T47D (cell line): ENCODE measurements at regions not wholly inside any gene's neighbourhood (a gene's known extent, or its start where the extent isn't known, plus 50 kb on each side); places are given as distances from the start of the nearest gene placed in this dataset.

Source experiments
- DNase-seq, 2 experiments: peaks; one replicate each; pipeline versions ENCODE4 v3.0.0 to v3.0.0-alpha.2; 2011 to 2012; ENCODE audit warnings: low read depth in 1 of 2, low spot score in 1 of 2
- JUND ChIP-seq: IDR thresholded peaks from 2 replicates; pipeline ENCODE4 v1.6.1; 2012; ENCODE audit warnings: low read depth
- in situ Hi-C: cut with HindIII; loops from 2 replicates; pipeline ENCODE4 v1.10.0; 2016; ENCODE audit warnings: low sequenced_read_pairs, low pct_unique_long_range_greater_than_20kb

DNA sequence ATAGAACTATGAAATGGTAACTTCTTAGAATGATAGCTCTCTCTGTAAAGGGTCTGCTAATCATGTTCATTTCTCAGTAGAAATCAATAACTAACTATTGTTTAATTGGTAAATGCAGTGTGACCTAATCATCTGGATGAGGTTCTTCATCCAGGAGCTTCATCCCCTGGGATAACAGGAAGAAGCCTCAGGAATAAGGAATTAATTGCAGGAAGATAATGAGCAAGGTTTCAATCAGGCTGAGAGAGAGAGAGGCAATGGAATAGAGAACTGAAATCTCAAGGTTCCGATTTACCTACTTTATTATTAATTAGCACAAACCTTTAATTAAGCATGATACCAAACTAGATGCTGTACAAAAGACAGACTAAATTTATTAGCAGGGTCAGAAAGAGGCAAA lies 499.7 kb downstream of the MAT2B start:
- DNase-seq: no peak
- TF ChIP-seq JUND: no peak
- in situ Hi-C loops: no loop called here

- TF ChIP-seq JUND: no peak
- in situ Hi-C loops: no loop called here
- peak in 1 of 2 experiments; percentile 26 for DNase-seq
These were observed 501.6 kb downstream of the MAT2B start for GRCh38 chr5:164007064-164007463.

DNA sequence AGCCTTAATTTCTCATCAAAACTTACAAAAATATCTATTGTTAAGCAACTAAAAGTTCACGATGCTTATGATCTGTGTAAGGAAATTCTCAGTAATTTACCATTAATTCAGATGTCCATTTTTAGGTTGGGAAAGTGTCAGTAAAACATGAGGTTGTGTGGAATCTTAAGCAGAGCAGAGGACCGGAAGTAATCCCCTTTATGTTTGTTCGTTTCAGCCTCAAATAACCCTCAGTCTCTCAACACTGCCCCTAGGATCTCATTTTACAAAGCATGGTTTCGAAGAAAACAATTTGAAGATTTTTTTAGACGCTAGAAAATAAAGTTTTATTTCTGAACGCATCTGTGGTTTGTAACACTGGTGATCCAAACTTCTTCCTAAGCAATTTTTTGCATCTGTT lies 504.2 kb downstream of the MAT2B start:
- in situ Hi-C loops: no loop called here
- no peak for DNase-seq
- TF ChIP-seq JUND: no peak

GRCh38 chr5:164010900-164011299 lies 505.5 kb downstream of the MAT2B start:
- no peak for DNase-seq
- no peak for TF ChIP-seq JUND
- in situ Hi-C loops: no loop called here

DNA sequence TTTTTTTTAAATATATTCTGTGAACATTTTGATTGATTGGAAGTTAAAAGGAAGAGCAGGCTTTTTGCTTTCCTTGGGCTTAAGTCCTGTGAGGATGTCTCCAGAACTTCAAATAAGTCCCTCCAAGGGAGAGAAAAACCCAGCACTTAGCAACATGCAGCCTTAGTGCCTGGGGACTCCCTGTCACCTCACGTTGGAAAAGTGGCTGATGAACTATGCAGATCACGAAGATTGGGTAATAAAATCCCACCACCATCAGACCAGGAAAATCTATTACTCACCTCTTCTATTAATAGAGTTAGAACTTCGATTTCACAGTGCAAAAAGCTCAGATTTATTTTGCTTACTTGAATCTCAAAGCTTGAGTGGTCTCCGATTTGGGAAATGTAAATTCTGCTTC lies 507.0 kb downstream of the MAT2B start:
- in situ Hi-C loops: no loop called here
- no peak for TF ChIP-seq JUND
- DNase-seq: no peak

- DNase-seq: peak; percentile 38 to 90
- no peak for TF ChIP-seq JUND
- in situ Hi-C loops: no loop called here
These were observed 507.8 kb downstream of the MAT2B start for GRCh38 chr5:164013077-164013670.

DNA sequence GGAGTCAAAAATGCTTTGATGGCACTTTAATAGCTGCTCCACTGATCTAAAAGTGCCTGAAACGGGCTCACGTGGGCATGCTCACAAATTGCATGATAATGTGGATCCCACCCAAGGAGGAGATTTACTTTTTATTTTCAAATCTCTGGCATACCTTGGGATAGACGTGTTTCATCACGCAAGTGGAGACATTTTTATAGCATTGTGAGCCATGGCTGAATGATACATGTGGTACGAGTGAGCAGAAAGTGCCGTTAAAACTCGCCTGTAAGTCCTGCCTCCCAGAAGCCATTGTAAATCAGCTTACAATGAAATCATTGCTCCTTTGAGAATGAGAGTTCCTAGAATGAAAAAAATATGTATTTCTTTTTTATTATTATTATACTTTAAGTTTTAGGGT lies 514.7 kb downstream of the MAT2B start:
- DNase-seq: no peak
- in situ Hi-C loops: no loop called here
- no peak for TF ChIP-seq JUND

GRCh38 chr5:164027738-164028137 lies 522.3 kb downstream of the MAT2B start:
- in situ Hi-C loops: no loop called here
- no peak for DNase-seq
- TF ChIP-seq JUND: no peak

- no peak for TF ChIP-seq JUND
- in situ Hi-C loops: no loop called here
These were observed 532.8 kb downstream of the MAT2B start for GRCh38 chr5:164038128-164038783.

GRCh38 chr5:164041105-164041504 lies 535.7 kb downstream of the MAT2B start:
- TF ChIP-seq JUND: no peak
- DNase-seq: no peak
- in situ Hi-C loops: no loop called here

More at GRCh38 chr5:164038128-164038783, 532.8 kb downstream of the MAT2B start:
- no peak for DNase-seq

DNA sequence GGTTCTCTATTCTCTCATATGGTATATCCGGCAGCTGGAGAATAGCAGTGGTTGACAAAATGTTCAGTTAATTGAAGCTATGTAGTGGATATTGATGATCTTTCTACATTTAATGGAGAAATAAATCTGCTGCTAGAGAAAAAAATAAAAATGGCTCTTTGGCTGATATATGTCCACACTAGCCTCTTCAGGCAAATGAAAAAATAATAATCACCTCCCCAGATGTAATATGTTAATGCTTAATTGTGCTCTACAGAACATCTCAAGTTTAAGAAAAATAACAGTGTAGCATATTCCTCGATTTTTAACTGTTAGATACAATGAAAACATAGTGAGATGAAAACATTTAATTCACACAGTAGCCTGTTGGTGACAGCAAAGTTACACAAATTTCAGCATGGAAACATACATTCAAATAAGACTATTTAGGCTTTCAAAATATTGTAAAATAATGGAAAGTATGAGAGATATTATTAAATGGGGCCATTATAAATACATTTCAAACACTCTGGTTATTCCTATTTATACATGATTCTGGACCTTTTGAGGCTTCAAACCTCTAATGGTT lies 543.0 kb downstream of the MAT2B start:
- in situ Hi-C loops: no loop called here

GRCh38 chr5:164051745-164052144 lies 546.3 kb downstream of the MAT2B start:
- in situ Hi-C loops: no loop called here

More for the DNA sequence above, 543.0 kb downstream of the MAT2B start:
- DNase-seq: peak in 1 of 2 experiments; percentile 46
- TF ChIP-seq JUND: no peak

DNA sequence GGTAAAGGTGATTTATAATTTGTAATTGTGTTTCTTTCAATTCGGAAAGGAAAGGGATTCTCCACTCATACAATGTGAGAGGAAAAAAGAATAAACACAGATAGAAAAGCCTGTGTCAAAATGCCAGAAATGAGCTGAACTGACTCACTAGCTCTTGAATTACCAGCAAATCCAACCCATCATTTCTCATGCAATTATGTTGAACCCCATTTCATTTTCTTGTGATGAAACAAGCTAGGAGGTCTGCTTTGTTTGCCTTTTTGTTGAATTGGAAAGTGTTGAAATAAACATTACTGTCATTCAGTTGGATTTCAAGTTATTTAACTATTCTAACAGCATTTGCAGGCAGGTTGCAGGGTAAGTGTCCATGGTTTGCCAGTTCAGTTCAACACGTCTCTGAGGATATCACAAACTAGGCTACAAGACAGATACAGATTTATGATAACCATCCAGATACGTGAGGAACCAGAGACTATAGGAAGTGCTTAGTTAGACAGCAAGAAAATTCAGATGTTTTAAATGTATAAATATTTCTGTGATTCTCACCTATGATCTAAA lies 547.2 kb downstream of the MAT2B start:
- TF ChIP-seq JUND: no peak
- DNase-seq: no peak
- in situ Hi-C loops: no loop called here

More at GRCh38 chr5:164051745-164052144, 546.3 kb downstream of the MAT2B start:
- no peak for DNase-seq
- no peak for TF ChIP-seq JUND

GRCh38 chr5:164053123-164053522 lies 547.7 kb downstream of the MAT2B start:
- TF ChIP-seq JUND: no peak
- in situ Hi-C loops: no loop called here
- no peak for DNase-seq
